ENCODE measurements at regions not wholly inside any gene's neighbourhood (a gene's known extent, or its start where the extent isn't known, plus 50 kb on each side); places are given as distances from the start of the nearest gene placed in this dataset.
"Not testable (repeated sequence)": the region's sequence is repeated elsewhere in the genome, so short reads cannot be mapped to it uniquely, and the experiment has no call there.

GRCh38 chr1:146416642-146417041 lies 187.8 kb upstream of the NOTCH2NLA start:
- DNase-seq, result not testable (repeated sequence)

GRCh38 chr1:146415017-146415416 lies 186.2 kb upstream of the NOTCH2NLA start:
- not testable (repeated sequence) for DNase-seq

GRCh38 chr1:146413911-146414310 lies 185.1 kb upstream of the NOTCH2NLA start:
- DNase-seq, result not testable (repeated sequence)

- not testable (repeated sequence) for DNase-seq
Observed at GRCh38 chr1:146411923-146412322, 183.1 kb upstream of the NOTCH2NLA start.

- DNase-seq, result peak in 30 of 56 donors; percentile 1 to 69 (median 24)
Observed at GRCh38 chr1:146409817-146410441, 181.1 kb upstream of the NOTCH2NLA start.

GRCh38 chr1:146409116-146409801 lies 180.4 kb upstream of the NOTCH2NLA start:
- DNase-seq, result peak in 38 of 56 donors; percentile 4 to 81 (median 48)

GRCh38 chr1:146401281-146401825 lies 172.5 kb upstream of the NOTCH2NLA start:
- peak in 1 of 56 donors; percentile 31 for DNase-seq

- not testable (repeated sequence) for DNase-seq
Observed at GRCh38 chr1:146400173-146401121, 171.6 kb upstream of the NOTCH2NLA start.

- not testable (repeated sequence) for DNase-seq
Observed at GRCh38 chr1:146399225-146399624, 170.4 kb upstream of the NOTCH2NLA start.

GRCh38 chr1:146396801-146397200 lies 168.0 kb upstream of the NOTCH2NLA start:
- DNase-seq, result not testable (repeated sequence)

GRCh38 chr1:146396242-146396641 lies 167.4 kb upstream of the NOTCH2NLA start:
- DNase-seq, result not testable (repeated sequence)

- not testable (repeated sequence) for DNase-seq
Observed at GRCh38 chr1:146393796-146394195, 165.0 kb upstream of the NOTCH2NLA start.

GRCh38 chr1:146393154-146393553 lies 164.3 kb upstream of the NOTCH2NLA start:
- not testable (repeated sequence) for DNase-seq

GRCh38 chr1:146389178-146389577 lies 160.4 kb upstream of the NOTCH2NLA start:
- peak in 1 of 56 donors; percentile 2 for DNase-seq

GRCh38 chr1:146387750-146388469 lies 159.1 kb upstream of the NOTCH2NLA start:
- peak in 1 of 56 donors; percentile 11 for DNase-seq

- DNase-seq, result peak in 49 of 56 donors; percentile 9 to 89 (median 47)
Observed at GRCh38 chr1:146386851-146387749, 158.3 kb upstream of the NOTCH2NLA start.

GRCh38 chr1:146381196-146381595 lies 152.4 kb upstream of the NOTCH2NLA start:
- DNase-seq, result not testable (repeated sequence)

GRCh38 chr1:146376708-146377496 lies 148.1 kb upstream of the NOTCH2NLA start:
- peak in 49 of 56 donors; percentile 32 to 89 (median 75) for DNase-seq
